Breast epithelium (tissue), 4 donors: ENCODE measurements at regions not wholly inside any gene's neighbourhood (a gene's known extent, or its start where the extent isn't known, plus 50 kb on each side); places are given as distances from the start of the nearest gene placed in this dataset.
A peak's percentile ranks its signal among the peaks of the same experiment; 100 is the strongest.

Source experiments
- DNase-seq, 2 donors: peaks; one replicate each; pipeline ENCODE4 v3.0.0-alpha.2; 2019; ENCODE audit warnings: low spot score in 2 of 2
- H3K27ac ChIP-seq, 2 donors: fragments of 200-600 bp; sonication (generic) in 1 of 2; one replicate each; pipeline ENCODE4 v1.5.1; 2016 to 2019; ENCODE audit warnings: mild to moderate bottlenecking in 1 of 2
- H3K27me3 ChIP-seq, 2 donors: fragments of 200-600 bp; sonication (generic) in 1 of 2; one replicate each; pipeline versions ENCODE4 v1.5.1 to v1.6.0; 2017 to 2019; ENCODE audit warnings: control low read depth in 1 of 2, mild to moderate bottlenecking in 1 of 2
- H3K36me3 ChIP-seq: fragments of 200-600 bp; one replicate; pipeline ENCODE4 v1.5.1; 2019
- H3K4me1 ChIP-seq, 2 donors: fragments of 200-600 bp; sonication (generic); one replicate each; pipeline ENCODE4 v1.5.1; 2016 to 2019; ENCODE audit warnings: control low read depth in 1 of 2
- H3K4me3 ChIP-seq, 3 donors: fragments of 200-600 bp; sonication (generic); 1 replicate in 2 of 3; 2 replicates in 1 of 3; pipeline ENCODE4 v1.5.1; 2016 to 2019; ENCODE audit warnings: mild to moderate bottlenecking in 3 of 3, moderate library complexity in 2 of 3
- H3K9me3 ChIP-seq, 2 donors: fragments of 200-600 bp; sonication (generic) in 1 of 2; one replicate each; pipeline ENCODE4 v1.5.1; 2016 to 2019; ENCODE audit warnings: control low read depth in 1 of 2
- CTCF ChIP-seq, 3 donors: fragments of 450-650 bp; IDR thresholded peaks; one replicate each; pipeline ENCODE4 v1.5.1; 2016 to 2017; ENCODE audit warnings: antibody characterized with exemption in 3 of 3, mild to moderate bottlenecking in 3 of 3, moderate library complexity in 3 of 3
- POLR2A ChIP-seq: fragments of 450-650 bp; IDR thresholded peaks from one replicate; pipeline ENCODE4 v1.6.1; 2016; ENCODE audit warnings: antibody characterized with exemption, mild to moderate bottlenecking, moderate library complexity
- POLR2AphosphoS5 ChIP-seq, 3 donors: sonication (generic); formaldehyde crosslinking; IDR thresholded peaks; one replicate each; pipeline ENCODE4 v1.6.1; 2017; ENCODE audit warnings: antibody characterized with exemption in 3 of 3
- intact Hi-C: fragments of 100-400 bp; cut with DNase I; formaldehyde crosslinking; loops from one replicate; pipeline ENCODE4 v1.15.1; 2023; ENCODE audit warnings: low total_unique reads

DNA sequence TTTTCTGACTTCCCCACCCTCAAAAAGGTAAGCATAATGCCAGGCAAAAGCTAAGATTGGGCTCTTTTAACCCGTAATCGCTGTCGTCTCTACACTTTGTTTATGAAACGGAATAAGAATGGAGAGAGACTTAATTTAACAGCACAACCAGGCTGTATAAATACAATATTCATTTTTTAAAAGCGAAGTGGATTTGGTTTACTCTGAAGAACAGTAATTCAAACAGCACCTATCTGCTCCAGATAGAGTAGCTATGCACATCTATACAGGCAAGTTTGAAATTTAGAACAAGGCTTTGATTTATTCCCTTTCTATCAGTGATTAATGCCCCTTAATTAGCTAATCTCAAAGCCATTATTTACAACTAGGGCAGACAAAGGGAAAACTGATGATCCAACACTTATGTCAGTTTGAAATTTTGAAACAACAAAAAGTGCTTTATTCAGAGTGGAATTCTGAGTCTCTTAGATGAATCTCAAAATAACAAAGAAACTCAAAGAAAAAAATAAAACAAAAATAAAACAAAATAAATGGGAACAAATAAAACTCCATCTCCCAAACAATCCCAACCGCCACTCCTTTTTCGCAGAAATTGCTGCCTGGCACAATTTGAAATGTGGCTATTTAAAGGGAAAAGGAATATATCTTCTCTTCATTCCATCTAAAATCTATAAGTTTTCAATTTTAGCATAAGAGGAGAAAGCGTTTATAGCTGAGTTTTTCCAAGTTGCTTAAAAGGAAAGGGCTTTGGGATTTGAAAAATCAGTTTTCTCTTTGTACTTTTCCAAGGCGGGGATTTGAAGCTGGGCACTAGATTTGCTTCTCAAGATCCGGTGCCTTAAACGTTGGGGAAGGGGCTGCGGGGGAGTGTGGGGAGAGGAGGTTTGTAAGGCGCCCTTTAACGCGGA lies 298.6 kb downstream of the PARP8 start:
- Histone ChIP-seq H3K27ac (no peak overlapping the region), H3K9me3 (no peaks in the 10 kb centered on the region), H3K4me1 (peaks cover 0 to 6% of the 10 kb centered on the region in 2 donors), H3K4me3 (no peak overlapping the region), H3K36me3 (no peaks in the 10 kb centered on the region), H3K27me3 (peaks cover 5 to 63% of the 10 kb centered on the region in 2 donors)
- no peak for DNase-seq
- intact Hi-C loops: loop anchor here (10.0 kb wide), 1 partner anchor 1690 kb away; no protein-coding TSS in a partner anchor
- TF ChIP-seq CTCF (IDR thresholded peaks at IDR 0.05) (no peak), POLR2AphosphoS5 (IDR thresholded peaks at IDR 0.05) (no peak), POLR2A (no peak)

DNA sequence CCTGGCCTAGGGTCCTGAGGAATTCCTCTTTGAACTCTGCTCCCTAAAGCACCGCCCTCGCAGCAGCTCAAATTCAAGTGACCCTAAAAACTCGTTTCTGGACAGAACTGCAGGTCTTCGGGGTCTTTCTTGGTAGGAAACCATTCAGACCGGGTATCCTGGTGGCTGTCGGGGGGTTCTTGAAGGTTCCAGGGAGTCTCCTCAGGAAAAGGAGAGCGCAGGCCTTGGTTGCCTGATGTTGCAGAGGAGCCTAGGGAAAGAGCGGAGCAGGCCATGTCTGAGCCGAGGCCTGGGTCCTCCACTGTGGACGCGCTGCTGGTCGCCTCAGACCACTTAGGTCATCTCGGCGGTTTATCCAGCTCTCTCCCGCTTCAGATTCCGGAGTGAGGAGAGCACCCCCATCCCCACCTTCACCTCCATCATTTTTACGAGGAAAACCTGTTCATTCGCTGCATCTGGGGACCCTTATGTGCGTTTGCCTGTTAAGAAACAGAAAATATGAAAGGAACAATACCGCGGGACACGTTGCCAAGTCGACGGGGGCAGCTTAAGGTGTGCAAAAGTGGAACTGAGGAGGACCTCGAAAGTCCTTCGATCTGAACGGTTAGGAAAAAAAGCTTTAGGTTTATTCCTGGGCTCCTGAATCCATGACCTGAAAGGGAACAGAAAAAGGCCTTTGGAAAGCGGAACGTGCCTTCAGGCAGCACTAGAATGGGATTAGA lies 299.4 kb downstream of the PARP8 start:
- Histone ChIP-seq H3K4me1 (peaks cover 0 to 6% of the 10 kb centered on the region in 2 donors), H3K36me3 (no peaks in the 10 kb centered on the region), H3K4me3 (no peak overlapping the region), H3K27me3 (peaks cover 5 to 71% of the 10 kb centered on the region in 2 donors), H3K27ac (no peak overlapping the region), H3K9me3 (no peaks in the 10 kb centered on the region)
- intact Hi-C loops: loop anchor here (10.0 kb wide), 1 partner anchor 1689 kb away; no protein-coding TSS in a partner anchor
- no peak for TF ChIP-seq POLR2AphosphoS5 (IDR thresholded peaks at IDR 0.05)
- TF ChIP-seq POLR2A: no peak
- TF ChIP-seq CTCF (IDR thresholded peaks at IDR 0.05): no peak
- no peak for DNase-seq

DNA sequence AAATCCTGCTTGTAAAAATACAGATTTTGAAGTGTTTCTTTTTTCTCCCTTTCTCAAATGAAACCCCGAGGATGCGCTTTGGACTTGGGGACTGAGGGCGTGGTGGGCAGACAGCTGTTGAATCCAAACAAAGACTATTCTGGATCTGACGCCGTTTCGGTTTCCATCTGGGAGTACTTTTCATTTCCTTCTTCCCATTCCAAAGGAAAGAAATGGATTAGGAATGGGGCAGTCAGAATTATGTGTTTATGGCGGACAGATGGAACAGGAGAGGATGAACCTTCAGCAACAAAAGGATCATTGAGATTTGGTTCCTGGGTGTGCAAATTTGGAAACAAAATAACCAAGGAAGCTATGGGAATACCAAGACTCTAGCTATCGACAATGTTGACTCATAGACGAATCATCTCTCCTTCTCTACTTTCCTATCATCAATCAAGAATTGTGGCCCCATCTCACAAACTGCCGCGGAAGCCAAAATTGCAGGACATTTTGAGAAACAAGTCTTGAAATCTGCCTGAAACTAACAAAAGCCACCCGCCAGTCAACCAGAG lies 300.6 kb downstream of the PARP8 start:
- Histone ChIP-seq H3K4me1 (peaks cover 0 to 6% of the 10 kb centered on the region in 2 donors), H3K27me3 (peaks cover 5 to 74% of the 10 kb centered on the region in 2 donors)
- intact Hi-C loops: loop anchor here (10.0 kb wide), 1 partner anchor 1688 kb away; no protein-coding TSS in a partner anchor

GRCh38 chr5:50967563-50968355 lies 301.3 kb downstream of the PARP8 start:
- peaks cover 5 to 74% of the 10 kb centered on the region in 2 donors for H3K27me3 ChIP-seq
- H3K27ac ChIP-seq: no peak overlapping the region
- H3K9me3 ChIP-seq: no peaks in the 10 kb centered on the region
- TF ChIP-seq CTCF (IDR thresholded peaks at IDR 0.05): no peak
- no peak for TF ChIP-seq POLR2AphosphoS5 (IDR thresholded peaks at IDR 0.05)
- TF ChIP-seq POLR2A: no peak
- no peaks in the 10 kb centered on the region for H3K36me3 ChIP-seq
- peak overlapping the region; percentile 43 to 62 (median 48) for H3K4me3 ChIP-seq
- peaks cover 0 to 6% of the 10 kb centered on the region in 2 donors for H3K4me1 ChIP-seq
- intact Hi-C loops: loop anchor here (10.0 kb wide), 1 partner anchor 1687 kb away; no protein-coding TSS in a partner anchor
- no peak for DNase-seq

More for the DNA sequence above, 300.6 kb downstream of the PARP8 start:
- TF ChIP-seq POLR2AphosphoS5 (IDR thresholded peaks at IDR 0.05) (no peak), CTCF (IDR thresholded peaks at IDR 0.05) (no peak), POLR2A (no peak)
- Histone ChIP-seq H3K27ac (no peak overlapping the region), H3K9me3 (no peaks in the 10 kb centered on the region), H3K36me3 (no peaks in the 10 kb centered on the region), H3K4me3 (peak overlapping the region; percentile 43 to 62 (median 48))
- no peak for DNase-seq
